Activated CD4-positive, CD25-positive, alpha-beta regulatory T cell treated with anti-CD3 and anti-CD28 coated beads, Interleukin-2, amount 50 U/mL, for 72 hours (primary cell): ENCODE measurements at regions not wholly inside any gene's neighbourhood (a gene's known extent, or its start where the extent isn't known, plus 50 kb on each side); places are given as distances from the start of the nearest gene placed in this dataset.
"Not testable (repeated sequence)": the region's sequence is repeated elsewhere in the genome, so short reads cannot be mapped to it uniquely, and the experiment has no call there.

Source experiments
- DNase-seq: peaks from one replicate; pipeline ENCODE4 v3.0.0; 2021

DNA sequence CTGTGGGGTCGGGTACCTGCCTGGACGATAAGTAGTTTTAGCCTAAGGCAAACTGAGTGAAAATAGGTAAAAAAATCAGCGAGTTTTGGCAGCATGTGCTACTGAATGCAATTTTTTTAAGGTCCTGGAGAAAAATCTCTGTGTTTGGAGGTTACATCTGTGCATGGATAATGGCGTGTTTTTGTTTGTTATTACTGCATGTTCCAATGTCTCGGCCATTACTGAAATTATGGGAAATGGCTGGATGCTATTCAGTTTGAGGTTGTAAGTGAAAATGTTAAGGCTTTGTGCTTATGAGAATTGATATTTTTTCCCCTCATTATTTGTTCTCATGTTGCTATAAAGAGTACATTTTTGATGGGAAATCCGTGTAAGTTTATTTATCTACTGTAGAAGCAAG is 441.7 kb downstream of the PRDM2 start:
- DNase-seq, result no peak

DNA sequence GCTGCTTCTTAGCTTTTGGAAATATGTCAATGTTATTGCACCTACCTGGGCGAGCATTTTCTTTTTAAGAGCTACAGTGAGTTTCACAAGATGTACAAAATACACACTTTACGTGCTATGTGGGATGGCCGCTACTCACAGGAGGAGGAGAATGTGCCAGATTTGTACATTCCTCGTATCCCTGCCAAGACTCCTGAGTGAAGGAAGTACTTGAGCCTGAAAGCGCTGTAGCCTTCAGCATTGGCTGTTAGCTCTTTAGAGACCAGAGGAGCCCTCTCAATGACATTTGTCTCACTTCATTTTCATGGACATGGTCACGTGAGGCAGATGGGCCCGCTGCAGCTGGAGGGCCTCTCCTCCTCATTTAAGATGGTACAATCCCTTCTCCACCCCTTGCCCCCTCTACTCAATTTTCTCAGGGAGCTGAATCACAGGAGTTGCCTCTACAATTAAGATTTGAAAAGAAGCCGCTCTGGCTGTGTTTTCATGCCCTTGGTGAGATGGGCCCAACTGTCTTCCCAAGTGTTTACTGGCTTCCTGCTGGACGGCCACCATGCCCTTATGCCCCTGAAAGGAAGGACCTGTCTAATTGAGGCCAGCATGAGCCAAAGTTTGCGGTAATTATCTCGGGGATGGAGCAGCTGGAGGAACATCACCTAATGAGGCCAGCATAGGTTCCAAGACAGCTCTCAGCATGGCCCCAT is 442.6 kb downstream of the PRDM2 start:
- DNase-seq, result no peak

DNA sequence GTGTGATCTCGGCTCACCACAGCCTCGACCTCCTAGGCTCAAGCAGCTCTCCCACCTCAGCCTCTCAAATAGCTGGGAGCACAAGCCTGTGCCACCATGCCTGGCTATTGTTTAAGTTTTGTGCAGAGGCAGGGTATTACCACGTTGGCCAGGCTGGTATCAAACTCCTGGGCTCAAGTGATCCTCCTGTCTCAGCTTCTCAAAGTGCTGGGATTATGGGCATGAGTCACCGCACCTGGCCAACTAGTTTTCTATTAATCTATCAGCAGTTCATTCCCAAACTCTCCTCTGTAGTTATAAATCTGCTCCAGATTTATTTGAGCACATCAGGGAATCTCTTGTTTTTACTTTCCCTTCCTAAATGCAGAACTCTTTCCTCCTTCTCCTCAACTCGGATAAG is 443.8 kb downstream of the PRDM2 start:
- no peak for DNase-seq

DNA sequence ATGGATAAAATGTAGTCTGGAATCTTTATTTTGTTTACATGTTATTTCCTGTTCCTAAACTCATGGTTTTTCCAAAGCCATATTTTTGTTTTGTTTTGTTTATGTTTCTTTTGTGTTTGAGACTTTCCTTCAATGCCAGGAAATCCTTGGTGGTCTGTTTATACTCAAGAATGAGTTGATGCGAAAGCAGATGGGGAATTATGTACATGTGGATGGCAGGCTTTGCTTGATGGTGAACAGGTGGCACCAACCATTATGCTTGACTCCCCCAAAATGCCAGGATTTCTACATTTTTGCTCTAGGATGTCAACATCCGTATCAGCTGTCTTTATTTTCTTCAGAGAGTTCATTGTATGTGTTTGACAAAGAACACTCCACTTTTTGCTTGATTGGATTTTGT is 448.5 kb downstream of the PRDM2 start:
- no peak for DNase-seq

DNA sequence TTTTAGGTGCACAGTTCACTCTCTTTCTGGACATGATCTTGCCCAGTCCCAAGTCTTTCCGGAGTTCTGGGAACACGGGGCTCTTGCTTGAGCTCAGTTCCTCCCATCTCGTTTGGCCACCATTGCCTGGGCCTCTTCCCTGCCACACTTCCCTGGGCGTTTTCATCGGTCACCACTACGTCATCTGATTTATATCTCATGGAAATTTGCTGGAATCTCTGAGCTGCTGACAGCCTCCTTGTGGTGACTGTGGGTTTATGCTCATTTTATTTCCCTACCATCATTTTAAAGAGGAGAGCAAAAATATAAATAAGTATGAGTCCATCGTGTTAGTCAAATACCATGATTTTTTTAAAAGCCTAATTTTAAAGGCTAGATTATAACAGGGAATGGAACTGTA is 449.1 kb upstream of the KAZN start:
- no peak for DNase-seq

DNA sequence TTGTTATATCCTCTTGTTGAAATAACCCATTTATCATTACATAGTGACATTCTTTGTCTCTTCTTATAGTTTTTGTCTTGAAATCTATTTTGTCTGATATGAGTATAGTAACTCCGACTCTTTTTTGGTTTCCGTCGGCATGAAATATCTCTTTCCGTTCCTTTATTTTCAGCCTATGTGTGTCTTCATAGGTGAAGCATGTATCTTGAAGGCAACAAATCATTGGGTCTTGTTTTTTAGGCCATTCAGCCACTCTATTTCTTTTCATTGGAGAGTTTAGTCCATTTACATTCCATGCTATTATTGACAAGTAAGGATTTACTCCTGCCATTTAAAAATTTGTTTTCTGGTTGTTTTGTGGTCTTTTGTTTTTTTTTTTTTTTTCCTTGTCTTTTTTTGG is 441.9 kb upstream of the KAZN start:
- no peak for DNase-seq

DNA sequence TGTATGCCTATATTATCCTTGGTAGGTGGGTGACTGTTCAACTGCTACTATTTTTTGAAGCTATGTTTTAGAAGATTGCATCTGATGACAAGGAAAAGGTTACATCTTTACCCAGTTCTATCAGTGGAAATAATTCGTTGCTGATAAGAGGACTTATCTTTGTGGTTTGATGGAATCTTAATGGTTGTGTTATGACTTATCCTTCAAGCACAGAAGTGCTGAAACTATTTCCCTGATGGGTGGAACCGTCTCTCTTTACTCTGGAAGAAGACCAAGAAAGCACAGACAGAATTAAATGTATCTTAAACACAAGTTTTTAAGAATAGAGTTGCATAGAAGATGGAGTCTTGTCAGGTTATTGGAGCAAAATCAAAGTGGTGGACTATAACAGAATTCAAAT is 437.7 kb upstream of the KAZN start:
- no peak for DNase-seq

DNA sequence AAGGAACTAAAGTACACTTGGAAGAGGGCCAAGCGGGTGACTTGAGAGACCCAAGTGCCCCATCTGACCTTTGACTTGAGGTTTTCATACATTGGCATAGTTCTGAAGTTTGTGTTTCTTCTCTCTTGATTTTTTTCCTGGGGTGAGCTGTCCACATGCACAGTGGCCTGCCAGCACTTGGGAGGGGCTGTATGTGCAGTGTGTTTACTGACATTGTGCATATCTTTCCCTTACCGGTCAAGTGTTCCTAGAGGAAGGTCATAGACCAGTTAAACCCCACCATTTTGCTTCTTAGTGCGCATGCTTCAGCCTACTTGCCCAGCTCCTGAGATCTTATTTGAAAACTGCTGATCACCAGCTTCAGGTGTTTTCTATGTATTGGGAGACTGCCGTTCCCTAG is 435.2 kb upstream of the KAZN start:
- no peak for DNase-seq

DNA sequence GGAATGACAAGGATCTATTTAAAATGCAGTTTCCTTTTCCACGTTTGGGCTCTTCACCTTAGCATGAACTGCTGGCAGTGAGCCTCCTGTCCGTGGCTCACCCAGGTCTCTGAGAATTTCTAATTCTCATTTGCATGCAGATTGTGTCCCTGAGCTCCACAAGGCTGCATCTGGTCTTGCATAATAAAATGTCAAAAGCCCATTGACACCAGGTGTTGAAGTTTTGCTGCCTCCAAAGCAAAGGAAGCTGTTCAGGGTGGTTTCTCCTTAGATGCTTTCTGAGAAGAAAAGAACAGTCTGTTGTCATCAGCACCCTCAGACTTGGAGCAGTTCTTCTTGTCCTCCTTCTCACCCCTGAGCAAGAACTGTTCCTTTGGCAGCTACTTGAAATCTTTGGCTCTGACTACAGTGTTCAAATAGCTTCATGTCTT is 433.1 kb upstream of the KAZN start:
- DNase-seq, result no peak

DNA sequence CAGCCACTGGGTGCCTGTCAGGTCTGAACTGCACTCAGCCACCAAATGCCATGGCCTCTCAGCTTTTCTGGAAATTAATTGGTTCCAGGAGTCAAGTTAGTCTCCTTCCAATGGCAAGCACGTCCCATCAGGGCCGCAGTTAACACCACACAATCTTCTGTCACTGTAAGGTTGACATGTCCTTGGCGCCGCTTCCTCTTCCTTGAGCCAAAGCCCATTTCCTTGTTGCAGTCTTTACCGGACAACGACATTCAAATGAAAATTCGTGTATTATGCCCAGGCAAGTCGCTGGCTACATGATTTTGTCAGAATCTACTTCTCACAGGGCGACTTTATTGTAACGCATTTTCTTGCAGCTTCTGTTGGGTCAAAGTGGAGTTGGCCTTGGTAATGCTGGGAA is 430.6 kb upstream of the KAZN start:
- DNase-seq, result no peak

DNA sequence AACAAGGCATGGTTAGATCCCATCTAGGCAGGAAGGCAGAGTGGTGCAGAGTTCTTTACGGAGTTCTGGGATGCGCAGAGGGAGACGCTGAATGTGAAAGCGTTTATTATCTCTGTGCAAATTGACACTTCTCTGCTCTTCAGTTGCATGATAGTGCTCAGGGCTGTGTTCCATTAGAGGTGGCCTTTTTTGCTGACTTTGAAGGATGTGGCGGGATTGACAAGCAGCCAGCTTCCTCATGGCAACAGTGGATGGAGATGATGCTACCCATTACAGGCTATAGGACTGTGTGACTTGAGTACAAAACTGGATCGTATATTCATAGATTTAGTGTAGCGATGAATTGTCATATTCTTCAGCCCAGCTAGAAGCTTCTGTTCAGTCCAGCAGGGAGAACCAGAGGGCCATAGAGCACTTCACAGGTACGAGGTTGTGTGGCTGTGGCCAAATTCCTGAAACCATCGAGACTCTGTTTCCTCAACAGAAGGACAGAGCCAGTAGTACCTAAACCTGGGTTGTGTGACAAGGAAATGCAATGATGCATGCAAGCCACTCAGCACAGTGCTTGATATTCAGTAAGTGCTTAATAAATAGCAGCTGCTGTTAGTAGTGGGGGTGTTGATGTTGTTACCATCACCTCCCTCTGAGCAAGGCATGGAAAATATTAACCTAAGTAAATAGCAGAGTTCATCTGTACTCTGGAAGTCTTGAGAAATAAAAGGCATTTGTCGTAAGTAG is 430.0 kb upstream of the KAZN start:
- DNase-seq, result no peak

DNA sequence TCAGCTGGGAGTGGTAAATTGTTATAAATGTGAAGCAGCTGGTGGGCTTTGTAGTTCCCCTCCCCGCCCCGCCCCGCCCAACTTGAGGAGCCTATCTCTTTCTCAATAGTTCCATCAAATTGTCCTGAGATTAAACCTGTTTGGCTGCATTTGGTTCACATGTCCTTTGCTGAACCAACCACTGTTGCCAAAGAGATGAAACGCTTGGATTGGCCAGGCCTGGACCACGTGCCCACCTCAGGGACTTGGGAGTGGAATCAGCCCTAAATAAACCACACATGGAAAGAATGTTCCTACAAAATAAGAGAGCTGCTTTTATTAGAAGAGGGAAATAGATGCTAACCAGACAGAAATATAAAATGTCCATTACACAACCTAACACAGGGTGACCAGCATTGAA is 424.9 kb upstream of the KAZN start:
- no peak for DNase-seq

DNA sequence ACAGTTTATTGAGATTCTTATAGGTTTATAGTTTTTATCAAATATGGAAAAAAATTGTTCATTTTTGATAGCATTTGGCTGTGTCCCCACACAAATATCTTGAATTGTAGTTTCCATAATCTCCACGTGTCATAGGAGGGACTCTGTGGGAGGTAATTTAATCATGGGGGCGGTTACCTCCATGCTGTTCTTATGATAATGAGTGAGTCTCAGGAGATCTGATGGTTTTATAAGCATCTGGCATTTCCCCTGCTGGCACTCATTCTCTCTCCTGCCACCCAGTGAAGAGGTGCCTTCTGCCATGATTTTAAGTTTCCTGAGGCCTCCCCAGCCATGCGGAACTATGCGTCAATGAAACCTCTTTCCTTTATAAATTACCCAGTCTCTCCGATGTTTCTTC is 420.6 kb upstream of the KAZN start:
- not testable (repeated sequence) for DNase-seq

DNA sequence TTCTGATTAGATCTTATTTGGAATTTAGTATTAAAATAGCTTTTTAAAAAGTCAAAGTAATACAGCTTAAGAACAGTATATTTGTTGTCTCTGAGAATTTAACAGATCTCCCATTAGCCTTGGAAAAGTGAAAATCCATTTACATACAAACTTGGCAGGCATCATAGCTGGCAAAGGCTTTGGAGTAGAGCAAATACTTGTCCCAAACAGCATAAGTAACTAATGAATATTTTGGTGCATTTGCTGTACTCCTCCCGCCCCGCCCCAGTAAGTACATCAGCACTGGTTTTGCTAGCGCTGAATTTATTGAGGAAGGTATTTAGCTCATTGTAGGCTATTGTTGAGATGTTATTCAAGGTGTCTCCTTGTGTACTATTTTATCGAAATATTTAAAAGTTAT is 417.7 kb upstream of the KAZN start:
- no peak for DNase-seq

DNA sequence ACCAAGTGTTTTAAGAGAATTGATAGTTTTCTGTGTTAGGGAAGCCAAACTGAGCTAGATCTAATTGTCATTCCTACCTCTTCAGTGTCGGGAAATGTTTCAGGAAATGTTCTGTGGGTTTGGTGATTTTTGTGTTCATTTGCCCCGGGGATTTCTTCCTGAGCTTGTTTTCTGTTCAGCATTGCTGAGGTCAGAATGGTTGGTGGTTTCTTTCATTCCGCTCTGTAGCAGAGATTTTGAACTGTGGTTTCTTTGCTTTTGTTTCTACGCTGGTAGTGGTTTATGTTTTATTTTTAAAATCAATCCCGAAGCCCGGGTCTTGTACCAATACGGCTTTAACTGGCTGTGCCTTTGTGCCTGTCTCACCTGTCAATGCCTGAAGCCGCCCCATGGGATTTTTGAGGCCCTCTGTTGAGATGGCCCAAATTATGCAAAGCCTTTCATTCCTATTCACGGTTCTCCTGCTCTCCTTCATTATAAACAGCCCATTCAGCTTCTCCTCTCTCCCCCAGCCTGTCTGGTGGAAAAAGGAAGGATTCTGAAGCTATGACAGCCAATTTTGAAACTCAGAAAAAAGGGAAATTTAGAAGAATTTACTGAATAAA is 417.2 kb upstream of the KAZN start:
- no peak for DNase-seq

DNA sequence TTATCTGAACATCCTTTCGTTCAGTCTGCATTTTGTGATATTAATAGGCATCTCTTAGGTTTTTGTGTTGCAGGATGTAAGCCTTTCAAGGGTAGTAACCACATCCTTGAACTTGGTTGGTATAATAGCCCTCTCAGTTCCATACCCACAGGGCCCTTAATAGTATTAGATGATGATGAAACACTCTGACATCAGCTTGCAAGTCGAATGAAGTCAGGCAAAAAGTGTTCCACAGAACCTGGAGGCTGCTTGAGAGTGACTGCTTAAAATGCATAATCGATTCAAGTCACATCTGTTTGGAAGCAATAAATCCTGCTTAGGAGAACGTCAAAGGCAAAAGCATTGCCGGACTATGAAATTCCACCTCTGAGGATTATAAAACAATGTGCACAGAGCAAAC is 415.6 kb upstream of the KAZN start:
- DNase-seq, result no peak

DNA sequence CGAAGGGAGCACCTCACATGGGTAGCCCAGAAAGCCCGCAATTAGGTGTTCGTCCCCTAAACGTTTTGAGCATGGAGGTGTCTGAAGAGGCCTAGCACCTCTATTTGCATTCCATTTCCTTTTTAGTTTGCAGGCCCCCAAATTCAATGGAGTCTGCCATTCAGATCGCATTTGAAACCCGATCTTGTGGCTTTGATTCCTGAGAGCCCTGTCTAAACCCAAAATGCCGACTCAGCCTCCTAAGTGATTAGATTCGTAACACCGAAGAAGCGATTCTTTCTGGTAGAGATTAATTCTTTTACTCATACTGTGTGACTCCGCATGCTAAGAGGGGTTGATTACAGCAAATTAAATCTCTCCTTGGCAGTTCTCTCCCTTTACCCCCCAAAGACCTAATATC is 415.2 kb upstream of the KAZN start:
- DNase-seq, result no peak

DNA sequence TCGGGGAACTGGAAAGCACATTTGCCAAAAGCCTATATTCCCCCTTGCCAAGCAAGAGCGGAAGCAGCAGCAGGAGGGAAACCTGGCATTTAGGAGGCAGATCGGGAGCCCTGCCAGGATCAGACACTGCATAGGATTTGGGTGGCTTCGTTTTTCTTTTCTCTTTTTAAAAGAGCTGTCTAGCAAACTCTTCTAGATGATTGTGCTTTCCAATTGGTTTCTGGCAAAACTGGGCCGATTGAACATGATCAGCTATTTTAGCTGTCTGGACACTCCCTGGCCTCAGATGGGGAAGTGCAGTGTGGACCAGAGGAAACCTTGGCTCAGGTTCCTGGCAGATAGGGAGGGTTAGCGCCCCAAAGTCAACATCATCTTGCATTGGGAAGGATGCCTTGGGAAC is 414.0 kb upstream of the KAZN start:
- no peak for DNase-seq

DNA sequence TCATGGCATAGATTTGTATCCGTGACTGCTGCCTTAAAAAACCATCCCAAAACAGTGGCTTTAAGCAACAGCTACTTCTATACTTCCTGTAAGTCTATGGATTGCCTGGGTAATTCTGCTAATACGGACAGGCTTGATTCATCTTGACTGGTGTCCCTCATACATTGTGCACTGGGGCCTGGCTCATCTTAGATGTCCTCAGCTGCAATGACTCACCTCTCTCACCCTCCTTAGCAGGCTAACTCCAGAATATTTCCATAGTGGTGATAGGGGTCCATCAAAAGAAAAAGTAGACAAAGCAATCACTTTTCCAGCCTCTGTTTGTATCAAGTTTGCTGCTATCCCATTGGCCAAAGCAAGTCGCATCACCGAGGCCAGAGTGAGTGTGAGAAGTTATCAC is 409.1 kb upstream of the KAZN start:
- DNase-seq, result no peak

DNA sequence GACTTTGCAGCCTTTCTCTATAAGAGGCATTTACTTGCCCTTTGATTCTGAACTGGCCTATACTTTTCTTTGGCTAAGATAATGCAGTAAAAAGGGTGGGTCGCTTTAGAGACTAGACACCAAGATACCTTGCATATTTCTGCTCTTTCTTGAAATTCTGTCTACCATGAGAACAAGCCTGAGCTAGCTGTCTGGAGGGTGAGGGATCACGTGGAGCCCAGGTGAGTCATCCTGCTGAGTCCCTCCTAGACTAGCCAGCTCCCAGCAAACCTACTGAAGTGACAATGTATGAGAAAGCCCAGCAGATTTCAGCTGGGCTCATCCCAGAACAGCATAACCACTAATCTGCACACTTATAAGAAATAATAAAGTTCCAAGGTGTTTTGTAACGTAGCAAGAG is 408.0 kb upstream of the KAZN start:
- no peak for DNase-seq

DNA sequence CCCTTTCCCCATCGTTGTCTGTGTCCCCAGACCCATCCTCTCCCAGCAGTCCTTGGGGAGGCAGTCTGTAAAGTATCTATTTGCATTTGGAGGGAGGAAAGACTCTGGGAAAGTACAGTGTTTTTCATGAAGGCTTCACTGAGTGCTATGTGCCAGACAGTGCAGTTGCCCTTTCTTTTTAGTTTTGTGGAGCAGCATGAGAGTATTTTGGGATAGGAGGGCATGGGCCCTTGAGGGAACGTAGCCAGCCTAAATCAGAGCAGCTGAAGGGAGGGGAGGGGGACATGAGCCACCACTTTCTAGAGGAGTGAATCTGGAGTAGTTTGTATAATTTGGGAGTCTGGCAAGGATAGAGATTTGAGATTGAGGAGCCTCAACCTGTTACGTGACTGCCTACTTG is 404.0 kb upstream of the KAZN start:
- no peak for DNase-seq

DNA sequence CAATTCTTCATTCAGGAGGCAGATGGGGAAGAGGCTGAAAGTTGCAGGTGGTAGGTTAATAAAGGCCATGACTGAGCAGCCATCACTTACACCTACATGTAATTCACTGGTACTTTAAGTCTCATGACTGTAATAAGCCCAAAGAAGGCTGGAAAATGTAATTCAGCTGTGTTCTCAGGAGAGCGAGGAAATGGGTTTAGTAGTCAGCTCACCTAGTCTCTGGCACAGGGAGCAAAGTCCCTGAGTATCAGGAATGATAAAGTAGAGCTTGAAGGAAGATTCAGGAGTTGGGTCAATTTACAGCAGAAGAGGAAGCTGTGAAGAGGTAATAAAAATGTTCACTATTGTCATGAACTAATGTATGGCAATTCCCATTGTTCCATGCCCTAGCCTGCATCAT is 393.4 kb upstream of the KAZN start:
- no peak for DNase-seq

DNA sequence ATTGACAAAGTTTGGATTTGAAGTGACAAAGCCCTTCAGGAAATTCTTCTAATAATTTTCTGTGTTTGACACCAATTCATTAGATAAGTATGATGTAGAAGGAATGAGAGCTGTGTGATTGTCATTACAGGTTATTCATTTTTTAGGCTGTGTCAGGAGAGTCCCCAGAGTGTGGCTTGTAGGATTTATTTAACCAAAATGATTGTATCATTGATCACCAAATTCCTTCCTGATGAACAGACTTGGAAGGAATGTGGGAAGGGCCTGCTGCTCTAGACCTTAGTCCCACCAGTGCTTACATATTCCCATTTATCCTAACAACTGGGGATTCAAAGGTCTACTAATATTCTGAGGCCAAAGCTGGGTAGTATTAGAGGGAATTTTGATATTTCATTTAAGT is 383.3 kb upstream of the KAZN start:
- no peak for DNase-seq

DNA sequence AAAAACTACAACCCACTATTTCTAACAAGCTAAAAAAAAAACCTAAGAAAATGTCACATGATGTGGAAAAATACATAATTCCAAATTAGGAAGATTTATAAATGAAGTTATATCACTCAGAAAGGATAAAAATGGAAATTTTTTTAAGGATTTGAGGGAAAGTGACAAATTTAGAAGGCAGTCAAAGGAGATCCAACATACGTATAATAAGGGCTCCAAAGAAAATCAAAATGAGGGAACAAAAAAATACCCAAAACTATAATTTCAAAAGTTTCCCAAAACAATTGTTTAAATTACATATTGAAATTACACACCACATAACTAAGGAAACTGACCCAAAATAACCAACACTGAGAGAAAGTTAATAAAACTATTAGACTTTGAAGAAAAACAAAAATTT is 381.1 kb upstream of the KAZN start:
- no peak for DNase-seq

DNA sequence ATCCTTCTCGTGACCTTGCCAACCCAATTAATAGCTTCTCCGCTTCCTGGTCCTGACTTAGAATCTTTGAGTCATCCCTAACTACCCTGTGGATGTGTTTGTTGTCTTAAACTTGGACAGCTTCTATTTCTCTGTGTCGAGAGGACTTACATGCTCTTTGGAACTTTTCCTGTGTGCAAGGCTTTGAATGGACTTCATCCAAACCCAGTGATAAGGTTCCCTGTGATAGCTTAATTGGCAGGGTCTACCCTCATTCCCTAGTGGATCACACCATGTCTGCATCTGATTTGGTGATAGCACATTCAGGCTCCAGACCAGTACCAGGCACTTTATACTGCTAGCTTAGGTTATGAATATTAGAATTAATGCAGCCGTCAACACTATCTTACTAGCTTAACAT is 378.2 kb upstream of the KAZN start:
- DNase-seq, result no peak
